MCF 10A (cell line): ENCODE measurements at regions not wholly inside any gene's neighbourhood (a gene's known extent, or its start where the extent isn't known, plus 50 kb on each side); places are given as distances from the start of the nearest gene placed in this dataset.
"Not testable (repeated sequence)": the region's sequence is repeated elsewhere in the genome, so short reads cannot be mapped to it uniquely, and the experiment has no call there.

Source experiments
- BruUV-seq: library from RNA; stranded (reverse); fragments of 400-500 nt; replicated peaks from 2 replicates; lab custom pipeline; 2021; lab: Mats Ljungman, UMichigan
- CTCF ChIA-PET: fragments of 300-600 bp; sonication (Branson Sonifier 250); formaldehyde crosslinking; extraction: SDS; loops from one replicate; lab custom pipeline; 2021; ENCODE audit warnings: antibody characterized with exemption, inconsistent platforms; lab: Yijun Ruan, JAX
- POLR2A ChIA-PET: fragments of 300-600, 350-650 bp; sonication (Branson Sonifier 250); formaldehyde crosslinking; extraction: SDS; loops from one replicate; lab custom pipeline; 2020; ENCODE audit warnings: antibody characterized with exemption, inconsistent platforms; lab: Yijun Ruan, JAX
- DNase-seq: peaks from one replicate; pipeline ENCODE4 v3.0.0-alpha.2; 2018; ENCODE audit not compliant: unreplicated experiment
- H3K27ac Mint-ChIP-seq: one replicate; pipeline ENCODE4 v1.8.0; 2022; ENCODE audit warnings: mild to moderate bottlenecking, low read depth, mixed read lengths; ENCODE audit not compliant: unreplicated experiment
- H3K27me3 Mint-ChIP-seq: one replicate; pipeline ENCODE4 v1.8.0; 2022; ENCODE audit warnings: mixed read lengths; ENCODE audit not compliant: insufficient read depth, unreplicated experiment
- H3K36me3 Mint-ChIP-seq: one replicate; pipeline ENCODE4 v1.8.0; 2022; ENCODE audit warnings: mild to moderate bottlenecking, moderate library complexity, mixed read lengths; ENCODE audit not compliant: insufficient read depth, unreplicated experiment
- H3K4me1 Mint-ChIP-seq: one replicate; pipeline ENCODE4 v1.8.0; 2022; ENCODE audit warnings: mixed read lengths; ENCODE audit not compliant: insufficient read depth, unreplicated experiment
- H3K4me3 Mint-ChIP-seq: one replicate; pipeline ENCODE4 v1.8.0; 2022; ENCODE audit warnings: mild to moderate bottlenecking, moderate library complexity, mixed read lengths; ENCODE audit not compliant: unreplicated experiment
- H3K9me3 Mint-ChIP-seq: one replicate; pipeline ENCODE4 v1.8.0; 2022; ENCODE audit warnings: mixed read lengths; ENCODE audit not compliant: unreplicated experiment
- CTCF ChIP-seq: fragments of 200-600 bp; IDR thresholded peaks from one replicate; pipeline ENCODE4 v1.8.0; 2022; ENCODE audit warnings: antibody characterized with exemption, mild to moderate bottlenecking; ENCODE audit not compliant: unreplicated experiment
- intact Hi-C: fragments of 100-400 bp; cut with micrococcal nuclease; formaldehyde crosslinking; loops from 2 replicates; pipeline ENCODE4 v1.14.1; 2022

- H3K4me1 Mint-ChIP-seq, intact Hi-C loops, H3K27ac Mint-ChIP-seq, H3K4me3 Mint-ChIP-seq, H3K36me3 Mint-ChIP-seq, H3K27me3 Mint-ChIP-seq, BruUV-seq, POLR2A ChIA-PET, DNase-seq, CTCF ChIA-PET: not testable (repeated sequence)
- H3K9me3 Mint-ChIP-seq, result peaks cover 18% of the 10 kb centered on the region
These were observed 302.6 kb downstream of the ZNF33B start for GRCh38 chr10:42335653-42336296.

- no peak overlapping the region for H3K27ac Mint-ChIP-seq
- intact Hi-C loops, result no loop called here
- TF ChIP-seq CTCF, result no peak
- H3K27me3 Mint-ChIP-seq, result no peaks in the 10 kb centered on the region
- H3K4me1 Mint-ChIP-seq, result no peaks in the 10 kb centered on the region
- ChIA-PET CTCF (no interaction called here), POLR2A (no interaction called here)
- DNase-seq, result peak; percentile 2
- no peak overlapping the region for H3K4me3 Mint-ChIP-seq
- H3K36me3 Mint-ChIP-seq, result no peaks in the 10 kb centered on the region
- BruUV-seq, result no TSS peak
- peaks cover 100% of the 10 kb centered on the region for H3K9me3 Mint-ChIP-seq
These were observed 334.0 kb downstream of the ZNF33B start for GRCh38 chr10:42304341-42304740.

- BruUV-seq, H3K4me1 Mint-ChIP-seq, H3K27me3 Mint-ChIP-seq: not testable (repeated sequence)
These were observed 356.5 kb downstream of the ZNF33B start for GRCh38 chr10:42281896-42282295.

GRCh38 chr10:42269788-42270187 is 368.6 kb downstream of the ZNF33B start:
- POLR2A ChIA-PET, H3K4me3 Mint-ChIP-seq, intact Hi-C loops, H3K27me3 Mint-ChIP-seq, H3K36me3 Mint-ChIP-seq, BruUV-seq, H3K27ac Mint-ChIP-seq, H3K4me1 Mint-ChIP-seq, CTCF ChIA-PET, DNase-seq: not testable (repeated sequence)
- H3K9me3 Mint-ChIP-seq, result peaks cover 21% of the 10 kb centered on the region

More at GRCh38 chr10:42281896-42282295, 356.5 kb downstream of the ZNF33B start:
- H3K36me3 Mint-ChIP-seq, H3K9me3 Mint-ChIP-seq, intact Hi-C loops, H3K4me3 Mint-ChIP-seq, CTCF ChIA-PET, DNase-seq, H3K27ac Mint-ChIP-seq, POLR2A ChIA-PET: not testable (repeated sequence)

GRCh38 chr10:42263259-42263658 is 375.1 kb downstream of the ZNF33B start:
- H3K27ac Mint-ChIP-seq, BruUV-seq, H3K4me3 Mint-ChIP-seq, H3K36me3 Mint-ChIP-seq, POLR2A ChIA-PET, intact Hi-C loops, CTCF ChIA-PET, DNase-seq, H3K4me1 Mint-ChIP-seq, H3K27me3 Mint-ChIP-seq: not testable (repeated sequence)
- H3K9me3 Mint-ChIP-seq, result peaks cover 26% of the 10 kb centered on the region

GRCh38 chr10:42243002-42243401 is 395.4 kb downstream of the ZNF33B start:
- H3K4me3 Mint-ChIP-seq, H3K27me3 Mint-ChIP-seq, H3K4me1 Mint-ChIP-seq, DNase-seq, BruUV-seq, POLR2A ChIA-PET, H3K27ac Mint-ChIP-seq, CTCF ChIA-PET, intact Hi-C loops, H3K36me3 Mint-ChIP-seq: not testable (repeated sequence)
- H3K9me3 Mint-ChIP-seq, result peaks cover 10% of the 10 kb centered on the region
